ENCODE measurements at regions not wholly inside any gene's neighbourhood (a gene's known extent, or its start where the extent isn't known, plus 50 kb on each side); places are given as distances from the start of the nearest gene placed in this dataset.

DNA sequence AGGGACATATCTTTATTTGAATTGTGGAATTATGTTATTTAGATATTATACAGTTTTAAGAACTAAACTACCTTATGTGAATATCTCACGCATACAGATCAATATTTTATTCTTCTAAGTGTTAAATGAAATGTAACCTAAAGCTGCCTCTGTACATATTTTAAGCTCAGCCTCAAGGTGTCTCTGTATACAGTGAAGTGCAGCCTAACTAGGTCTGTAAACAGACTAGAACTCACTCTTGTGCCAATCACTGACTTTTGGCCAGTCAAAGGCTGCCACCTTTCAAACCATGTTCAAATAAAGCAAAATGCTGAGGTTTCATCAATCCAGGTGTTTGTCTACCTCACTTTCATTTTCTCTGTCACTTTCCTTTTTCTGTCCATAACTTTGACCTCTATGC lies 1074.5 kb upstream of the PRKX start:
- Histone ChIP-seq H4K20me1 (ENCODE audit: control insufficient read depth, insufficient read depth, low read depth, low read length) (no peaks in the 10 kb centered on the region), H3K27me3 (ENCODE audit: control insufficient read depth, low read length) (no peaks in the 10 kb centered on the region), H3K4me2 (ENCODE audit: low read length) (no peak overlapping the region), H3K79me2 (ENCODE audit: control insufficient read depth, low read length) (no peaks in the 10 kb centered on the region), H3K36me3 (ENCODE audit: control insufficient read depth, low read length) (no peaks in the 10 kb centered on the region), H3F3A (ENCODE audit: control insufficient read depth, insufficient read depth) (no peaks in the 10 kb centered on the region), H3K9me3 (ENCODE audit: control insufficient read depth, insufficient read depth, low read length) (no peaks in the 10 kb centered on the region), H3K27ac (ENCODE audit: low read depth, low read length) (no peak overlapping the region), H3K4me3 (ENCODE audit: low read length) (no peak overlapping the region), H3K4me1 (ENCODE audit: control insufficient read depth, low read length) (no peaks in the 10 kb centered on the region), H3K9me2 (replicated peaks; ENCODE audit: control insufficient read depth, low read length) (no peaks in the 10 kb centered on the region)
- TF ChIP-seq, protein P1, sequence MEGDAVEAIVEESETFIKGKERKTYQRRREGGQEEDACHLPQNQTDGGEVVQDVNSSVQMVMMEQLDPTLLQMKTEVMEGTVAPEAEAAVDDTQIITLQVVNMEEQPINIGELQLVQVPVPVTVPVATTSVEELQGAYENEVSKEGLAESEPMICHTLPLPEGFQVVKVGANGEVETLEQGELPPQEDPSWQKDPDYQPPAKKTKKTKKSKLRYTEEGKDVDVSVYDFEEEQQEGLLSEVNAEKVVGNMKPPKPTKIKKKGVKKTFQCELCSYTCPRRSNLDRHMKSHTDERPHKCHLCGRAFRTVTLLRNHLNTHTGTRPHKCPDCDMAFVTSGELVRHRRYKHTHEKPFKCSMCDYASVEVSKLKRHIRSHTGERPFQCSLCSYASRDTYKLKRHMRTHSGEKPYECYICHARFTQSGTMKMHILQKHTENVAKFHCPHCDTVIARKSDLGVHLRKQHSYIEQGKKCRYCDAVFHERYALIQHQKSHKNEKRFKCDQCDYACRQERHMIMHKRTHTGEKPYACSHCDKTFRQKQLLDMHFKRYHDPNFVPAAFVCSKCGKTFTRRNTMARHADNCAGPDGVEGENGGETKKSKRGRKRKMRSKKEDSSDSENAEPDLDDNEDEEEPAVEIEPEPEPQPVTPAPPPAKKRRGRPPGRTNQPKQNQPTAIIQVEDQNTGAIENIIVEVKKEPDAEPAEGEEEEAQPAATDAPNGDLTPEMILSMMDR (IDR thresholded peaks at IDR 0.05; ENCODE audit: low read depth, low read length, poor library complexity, severe bottlenecking) = no peak
- TF ChIP-seq EZH2phosphoT487 (IDR thresholded peaks at IDR 0.05; ENCODE audit: borderline replicate concordance, low read length) = no peak

DNA sequence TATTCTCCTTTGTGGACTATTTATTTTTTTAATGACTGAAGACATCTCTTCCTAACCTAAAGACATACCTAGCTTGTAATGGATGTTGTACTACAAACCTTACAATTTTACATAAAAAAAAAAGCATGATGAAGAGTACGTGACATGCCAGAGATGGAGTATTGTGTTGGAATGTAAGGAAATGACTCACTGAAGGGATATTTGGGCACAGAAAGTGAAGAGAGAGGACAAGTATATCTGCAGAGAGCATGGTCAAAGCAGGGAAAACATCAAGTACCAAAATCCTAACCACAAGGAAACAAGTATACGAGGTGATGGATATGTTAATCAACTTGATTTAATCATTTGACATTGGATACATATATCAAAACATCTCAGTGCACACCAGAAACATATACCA lies 1051.4 kb upstream of the PRKX start:
- H4K20me1 ChIP-seq (ENCODE audit: control insufficient read depth, insufficient read depth, low read depth, low read length) = no peaks in the 10 kb centered on the region
- no peak overlapping the region for H3K27ac ChIP-seq (ENCODE audit: low read depth, low read length)
- H3K79me2 ChIP-seq (ENCODE audit: control insufficient read depth, low read length) = no peaks in the 10 kb centered on the region
- H3K4me3 ChIP-seq (ENCODE audit: low read length) = no peak overlapping the region
- no peaks in the 10 kb centered on the region for H3K9me2 ChIP-seq (replicated peaks; ENCODE audit: control insufficient read depth, low read length)
- H3F3A ChIP-seq (ENCODE audit: control insufficient read depth, insufficient read depth) = no peaks in the 10 kb centered on the region
- H3K4me2 ChIP-seq (ENCODE audit: low read length) = no peak overlapping the region
- no peaks in the 10 kb centered on the region for H3K36me3 ChIP-seq (ENCODE audit: control insufficient read depth, low read length)
- no peaks in the 10 kb centered on the region for H3K27me3 ChIP-seq (ENCODE audit: control insufficient read depth, low read length)
- no peaks in the 10 kb centered on the region for H3K4me1 ChIP-seq (ENCODE audit: control insufficient read depth, low read length)
- no peaks in the 10 kb centered on the region for H3K9me3 ChIP-seq (ENCODE audit: control insufficient read depth, insufficient read depth, low read length)
- TF ChIP-seq, protein P1 (IDR thresholded peaks at IDR 0.05; ENCODE audit: low read depth, low read length, poor library complexity, severe bottlenecking) = no peak
- TF ChIP-seq EZH2phosphoT487 (IDR thresholded peaks at IDR 0.05; ENCODE audit: borderline replicate concordance, low read length) = no peak

DNA sequence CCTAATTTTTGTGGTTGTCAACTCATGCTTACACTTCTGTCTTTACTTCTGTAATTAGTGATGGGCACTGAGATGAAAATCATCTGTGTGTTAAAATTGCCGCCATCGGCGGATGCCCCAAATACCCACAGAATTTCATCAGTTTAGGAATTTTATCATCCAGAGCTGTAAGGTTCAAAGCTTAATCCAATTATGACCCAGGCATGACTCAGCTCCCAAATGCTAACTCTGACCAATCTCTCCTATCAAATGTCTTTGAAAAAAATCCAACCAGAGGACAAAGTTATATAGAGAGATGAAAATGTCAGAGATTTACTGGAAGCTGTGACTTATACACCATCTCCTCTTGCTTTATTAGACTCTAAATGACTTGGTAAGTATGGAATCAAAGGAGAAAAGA lies 1048.7 kb upstream of the PRKX start:
- H3K27ac ChIP-seq (ENCODE audit: low read depth, low read length) = no peak overlapping the region
- no peaks in the 10 kb centered on the region for H3K27me3 ChIP-seq (ENCODE audit: control insufficient read depth, low read length)
- H3K36me3 ChIP-seq (ENCODE audit: control insufficient read depth, low read length) = no peaks in the 10 kb centered on the region
- no peak overlapping the region for H3K4me2 ChIP-seq (ENCODE audit: low read length)
- no peaks in the 10 kb centered on the region for H3K9me2 ChIP-seq (replicated peaks; ENCODE audit: control insufficient read depth, low read length)
- no peaks in the 10 kb centered on the region for H3K9me3 ChIP-seq (ENCODE audit: control insufficient read depth, insufficient read depth, low read length)
- no peaks in the 10 kb centered on the region for H3F3A ChIP-seq (ENCODE audit: control insufficient read depth, insufficient read depth)
- no peaks in the 10 kb centered on the region for H3K4me1 ChIP-seq (ENCODE audit: control insufficient read depth, low read length)
- no peaks in the 10 kb centered on the region for H4K20me1 ChIP-seq (ENCODE audit: control insufficient read depth, insufficient read depth, low read depth, low read length)
- H3K79me2 ChIP-seq (ENCODE audit: control insufficient read depth, low read length) = no peaks in the 10 kb centered on the region
- no peak overlapping the region for H3K4me3 ChIP-seq (ENCODE audit: low read length)
- TF ChIP-seq, protein P1 (IDR thresholded peaks at IDR 0.05; ENCODE audit: low read depth, low read length, poor library complexity, severe bottlenecking) = no peak
- no peak for TF ChIP-seq EZH2phosphoT487 (IDR thresholded peaks at IDR 0.05; ENCODE audit: borderline replicate concordance, low read length)

Data from DOHH2 (cell line).